ENCODE measurements at regions not wholly inside any gene's neighbourhood (a gene's known extent, or its start where the extent isn't known, plus 50 kb on each side); places are given as distances from the start of the nearest gene placed in this dataset.
"Not testable (repeated sequence)": the region's sequence is repeated elsewhere in the genome, so short reads cannot be mapped to it uniquely, and the experiment has no call there.

GRCh38 chr19:30105316-30105715, 163.3 kb downstream of the URI1 start:
- DNase-seq: no peak

DNA sequence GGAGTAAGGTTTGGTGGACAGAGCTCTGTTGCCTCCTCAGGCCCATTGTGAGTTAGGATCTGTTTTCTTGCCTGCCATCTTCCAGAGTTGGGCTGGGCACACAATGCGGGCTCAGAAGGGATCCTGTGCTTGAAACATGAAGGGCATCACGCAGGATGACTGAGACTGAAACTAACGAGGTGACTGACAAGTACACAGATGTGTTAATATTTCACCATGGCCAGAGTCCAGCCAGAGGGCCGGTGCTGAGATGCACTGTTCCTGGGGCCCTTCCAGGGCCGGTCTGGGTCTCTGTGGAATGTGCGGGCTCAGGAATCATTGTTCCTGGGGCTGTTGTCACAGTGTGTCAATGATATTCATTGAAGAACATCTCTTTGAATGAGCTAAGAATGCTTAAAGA, 163.7 kb downstream of the URI1 start:
- DNase-seq: no peak

GRCh38 chr19:30106417-30107095, 164.5 kb downstream of the URI1 start:
- no peak for DNase-seq

GRCh38 chr19:30107251-30107650, 165.2 kb downstream of the URI1 start:
- DNase-seq: no peak

GRCh38 chr19:30109565-30109964, 167.5 kb downstream of the URI1 start:
- DNase-seq: no peak

- no peak for DNase-seq
Observed at GRCh38 chr19:30111021-30111855, 169.2 kb downstream of the URI1 start.

DNA sequence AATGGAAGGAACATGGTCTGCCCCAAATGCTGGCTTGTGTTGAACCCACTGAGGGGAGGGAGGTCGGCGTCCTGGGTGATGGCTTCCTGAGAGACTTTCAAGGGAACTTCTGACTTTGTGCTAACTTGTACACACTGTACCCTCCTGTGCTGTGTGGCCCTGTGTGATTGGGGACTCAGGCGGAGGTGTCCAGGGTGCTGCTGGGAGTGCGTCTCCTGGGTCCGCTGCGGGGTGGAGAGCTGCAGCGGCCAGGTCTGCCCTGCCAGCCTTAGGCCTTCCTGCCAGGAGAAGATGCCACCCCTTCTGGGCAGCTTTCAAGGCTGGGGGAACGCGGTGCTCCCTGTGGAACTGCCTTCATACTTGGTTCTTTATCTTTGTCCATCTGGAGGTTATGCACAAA, 170.1 kb downstream of the URI1 start:
- no peak for DNase-seq

DNA sequence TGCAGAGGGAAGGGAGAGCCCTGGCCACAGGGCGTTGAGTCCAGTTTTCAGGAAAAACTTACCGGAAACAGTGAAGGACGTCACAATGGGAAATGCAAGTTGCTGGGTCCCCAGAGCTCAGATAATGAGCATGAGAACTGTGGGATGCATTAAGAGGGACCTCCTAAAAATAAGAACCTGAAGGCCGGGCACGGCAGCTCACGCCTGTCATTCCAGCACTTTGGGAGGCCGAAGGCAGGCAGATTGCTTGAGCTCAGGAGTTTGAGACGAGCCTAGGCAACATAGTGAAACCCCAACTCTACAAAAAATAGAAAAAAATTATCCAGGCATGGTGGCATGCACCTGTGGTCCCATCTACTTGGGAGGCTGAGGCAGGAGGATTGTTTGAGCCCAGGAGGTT, 170.6 kb downstream of the URI1 start:
- DNase-seq: no peak

DNA sequence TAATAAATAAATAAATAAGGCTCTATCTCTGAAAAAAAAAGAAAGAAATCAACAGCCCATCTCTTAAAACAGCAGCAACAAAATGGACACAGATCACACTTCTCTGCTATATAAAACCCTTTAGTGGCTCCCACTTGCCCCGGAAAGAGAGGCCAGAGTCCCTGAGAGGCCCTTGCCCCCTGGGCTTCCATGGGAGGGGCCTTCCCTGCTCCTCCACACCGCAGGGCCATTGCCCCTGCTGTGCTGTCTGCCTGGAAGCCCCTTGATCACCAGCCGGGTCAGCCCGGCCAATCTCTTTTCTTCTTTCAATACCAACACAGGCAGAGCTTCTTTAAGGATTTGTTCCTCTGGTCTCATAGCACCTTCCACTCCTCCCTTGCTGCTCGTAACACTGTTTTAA, 171.1 kb downstream of the URI1 start:
- no peak for DNase-seq

- not testable (repeated sequence) for DNase-seq
Observed at GRCh38 chr19:30114095-30114494, 172.1 kb downstream of the URI1 start.

GRCh38 chr19:30115947-30116346, 173.9 kb downstream of the URI1 start:
- DNase-seq: no peak

DNA sequence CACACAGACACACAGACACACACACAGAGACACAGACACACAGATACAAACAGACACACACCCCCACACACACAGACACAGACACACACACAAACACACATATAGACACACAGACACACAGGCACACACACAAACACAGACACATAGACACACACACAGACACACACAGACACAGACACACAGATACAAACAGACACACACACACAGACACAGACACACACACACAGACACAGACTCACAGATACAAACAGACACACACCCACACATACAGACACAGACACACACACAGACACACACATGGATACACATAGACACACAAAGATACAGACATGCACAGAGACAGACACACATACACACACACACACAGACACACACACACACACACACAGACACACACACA, 174.5 kb downstream of the URI1 start:
- no peak for DNase-seq

GRCh38 chr19:30116984-30117555, 175.0 kb downstream of the URI1 start:
- DNase-seq: no peak

DNA sequence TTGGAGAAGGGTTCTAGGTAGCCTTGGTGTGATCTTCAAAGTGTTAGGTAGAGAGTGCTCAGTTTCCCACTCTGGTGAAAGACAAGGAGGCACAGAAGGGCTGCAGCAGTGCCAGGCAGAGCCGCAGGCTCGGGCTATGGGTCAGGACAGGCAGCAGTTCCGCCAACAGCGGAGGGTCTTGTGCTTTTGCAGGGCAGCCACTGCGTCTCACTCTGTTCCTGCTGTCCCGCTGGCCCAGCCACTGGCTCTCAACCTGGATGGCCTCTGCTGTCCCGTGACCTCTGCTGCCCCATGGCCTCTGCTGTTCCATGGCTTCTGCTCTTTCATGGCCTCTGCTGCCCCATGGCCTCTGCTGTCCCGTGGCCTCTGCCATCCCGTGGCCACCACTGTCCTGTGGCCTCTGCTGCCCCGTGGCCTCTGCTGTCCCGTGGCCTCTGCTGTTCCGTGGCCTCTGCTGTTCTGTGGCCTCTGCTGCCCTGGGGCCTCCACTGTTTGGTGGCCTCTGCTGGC, 175.7 kb downstream of the URI1 start:
- DNase-seq: no peak

- no peak for DNase-seq
Observed at GRCh38 chr19:30118221-30118620, 176.2 kb downstream of the URI1 start.

DNA sequence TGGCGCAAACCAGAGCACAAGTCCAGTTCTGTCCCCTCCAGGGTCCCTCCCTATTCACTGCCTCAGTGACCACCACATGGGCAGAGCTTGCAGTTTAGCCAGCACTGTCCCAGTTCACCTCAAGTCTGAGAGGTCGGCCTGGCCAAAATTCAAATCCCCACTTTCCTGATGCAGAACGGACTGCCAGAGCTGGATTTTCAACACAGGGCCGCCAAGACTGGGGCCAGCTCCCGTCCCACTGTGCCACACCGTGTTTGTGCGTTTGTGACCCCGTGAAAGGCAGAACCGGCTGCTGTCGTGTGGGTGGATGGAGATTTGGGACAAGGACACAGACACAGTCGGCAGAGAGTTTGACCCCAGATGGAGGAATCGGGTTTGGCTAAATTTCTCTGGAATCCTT, 176.7 kb downstream of the URI1 start:
- DNase-seq: no peak

- no peak for DNase-seq
Observed at GRCh38 chr19:30119180-30119908, 177.3 kb downstream of the URI1 start.

GRCh38 chr19:30120860-30121484, 178.9 kb downstream of the URI1 start:
- no peak for DNase-seq

- no peak for DNase-seq
Observed at GRCh38 chr19:30122431-30122830, 180.4 kb downstream of the URI1 start.

DNA sequence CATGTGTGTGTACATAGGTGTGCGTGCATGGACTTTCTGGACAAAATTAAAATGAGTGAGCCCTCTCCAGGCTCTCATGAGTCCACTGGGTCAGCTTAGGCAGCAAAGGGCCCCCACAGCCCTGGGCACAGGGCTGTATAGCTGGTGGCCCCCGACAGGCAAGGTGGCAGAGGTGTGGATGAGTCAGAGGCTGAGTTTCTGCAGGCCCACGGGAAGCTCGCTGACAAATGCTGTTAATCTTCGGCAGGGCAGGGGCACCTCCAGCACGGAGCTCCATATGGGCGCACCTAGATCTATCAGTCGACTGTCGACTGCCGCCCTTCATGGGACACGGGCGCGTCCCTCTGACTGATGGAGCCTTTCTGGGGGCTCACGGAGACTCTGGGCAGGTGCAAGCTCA, 181.1 kb downstream of the URI1 start:
- no peak for DNase-seq

GRCh38 chr19:30123611-30124010, 181.6 kb downstream of the URI1 start:
- DNase-seq: no peak

GRCh38 chr19:30128211-30128610, 186.2 kb downstream of the URI1 start:
- DNase-seq: no peak

Measured in hematopoietic multipotent progenitor cell treated with erythropoietin and hydrocortisone succinate and interleukin-3 and kit ligand, for 8 days (in vitro differentiated cells).